ENCODE measurements at regions not wholly inside any gene's neighbourhood (a gene's known extent, or its start where the extent isn't known, plus 50 kb on each side); places are given as distances from the start of the nearest gene placed in this dataset.

DNA sequence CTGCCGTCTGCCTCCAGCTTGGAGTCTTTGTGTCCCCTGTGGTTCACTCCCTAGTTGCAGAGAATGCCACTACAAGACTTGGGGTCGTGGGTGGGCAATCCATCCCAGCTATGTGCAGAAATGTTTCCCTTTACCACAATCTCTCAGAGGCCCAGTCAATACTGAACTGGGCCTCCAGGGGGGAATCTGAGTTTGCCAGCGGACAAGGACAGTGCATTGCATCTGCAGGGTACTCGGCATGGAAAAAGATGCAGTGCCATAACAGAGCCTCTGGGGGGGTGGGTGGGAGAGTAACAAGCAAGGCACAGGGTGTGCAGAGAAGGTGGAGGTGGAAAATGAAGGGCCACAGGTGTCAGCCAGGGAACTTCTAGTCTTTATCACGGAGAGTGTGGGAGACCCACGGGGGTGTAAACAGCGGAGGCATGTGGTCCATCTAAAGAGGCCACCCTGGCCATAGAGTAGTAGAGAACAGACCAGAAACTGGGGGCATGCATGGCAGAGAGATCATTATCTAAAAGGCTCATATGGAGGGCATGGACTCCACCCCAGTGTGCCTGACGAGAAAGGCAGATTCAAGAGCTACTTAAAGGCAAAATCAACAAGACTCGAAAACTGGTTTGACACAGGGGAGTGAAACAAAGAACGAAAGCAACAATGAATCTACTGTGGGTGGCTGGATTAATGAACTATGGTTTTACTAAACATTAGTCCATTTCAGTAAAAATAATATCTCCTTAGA lies 182.4 kb downstream of the ANXA2 start:
- DNase-seq = no peak

DNA sequence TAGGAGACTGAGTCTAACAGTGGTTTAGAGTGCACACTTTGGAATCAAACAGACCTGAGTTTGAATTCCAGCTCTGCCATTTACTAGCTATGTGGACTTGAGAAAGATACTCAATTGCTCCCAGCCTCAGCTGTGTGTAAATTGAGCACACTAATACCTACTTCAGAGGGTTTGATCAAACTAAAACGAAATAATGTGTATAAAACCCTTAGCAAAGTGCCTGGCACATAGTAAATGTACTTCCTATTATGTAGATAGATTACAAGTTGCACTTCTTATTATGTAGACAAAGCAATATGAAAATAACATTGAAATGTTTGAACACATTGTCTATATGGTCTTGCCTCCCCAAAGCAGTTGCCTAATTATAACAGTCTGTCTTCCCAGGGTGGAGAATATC lies 180.6 kb downstream of the ANXA2 start:
- no peak for DNase-seq

DNA sequence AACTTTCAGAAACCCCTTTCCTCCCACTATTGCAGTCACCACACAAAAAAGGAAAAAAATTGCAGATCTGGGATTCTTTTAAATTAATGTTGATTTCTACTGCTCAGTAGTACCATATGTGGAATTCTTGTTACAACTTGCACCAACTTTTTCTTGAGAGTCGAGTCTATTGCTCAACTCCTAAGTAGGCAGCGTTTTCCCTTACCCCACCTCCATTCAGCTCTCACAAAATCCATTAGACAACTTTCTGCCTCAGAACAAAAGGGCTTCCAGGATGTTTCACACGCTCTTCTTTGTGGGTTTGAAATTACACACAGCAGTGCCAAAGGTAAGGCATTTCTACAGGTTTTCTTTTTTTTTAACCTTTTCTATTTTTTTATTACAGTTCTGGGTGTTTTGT lies 179.5 kb downstream of the ANXA2 start:
- DNase-seq = no peak

DNA sequence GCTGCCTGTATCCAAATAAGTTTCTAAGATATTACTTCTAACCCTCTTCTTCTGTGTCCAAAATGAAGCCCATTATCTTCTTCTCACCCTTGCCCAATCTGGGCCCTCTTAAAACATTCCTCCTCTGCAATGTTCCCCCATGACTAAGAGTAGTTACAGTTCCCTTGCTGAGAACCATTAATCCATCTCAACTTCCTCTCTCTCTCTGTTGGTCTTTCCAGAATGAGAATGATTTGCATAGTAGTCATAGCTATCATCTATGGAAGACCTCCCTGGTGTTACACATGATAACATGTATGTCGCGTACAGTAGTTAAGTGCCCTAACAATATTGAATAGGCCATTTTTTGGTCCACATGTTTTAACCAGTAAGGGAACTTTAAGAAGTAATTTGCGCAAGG lies 177.9 kb downstream of the ANXA2 start:
- no peak for DNase-seq

DNA sequence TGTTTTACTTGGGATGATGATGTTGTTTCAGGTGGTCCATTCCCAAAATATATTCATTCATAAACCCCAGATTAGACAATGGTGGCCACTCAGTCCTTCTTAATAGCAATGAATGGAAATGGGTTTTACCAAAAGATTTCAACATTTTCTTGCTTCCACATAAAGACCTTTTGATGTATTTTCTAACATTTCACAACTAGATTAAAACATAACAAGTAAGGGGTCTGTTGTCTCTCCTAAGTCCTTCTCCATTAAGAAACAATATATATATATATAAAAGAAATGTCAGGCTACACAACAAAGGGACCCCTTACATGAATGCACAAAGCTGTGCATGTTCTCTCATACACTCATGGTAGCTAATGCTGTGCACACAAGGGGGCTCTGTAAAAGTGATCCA lies 176.4 kb downstream of the ANXA2 start:
- DNase-seq = no peak

DNA sequence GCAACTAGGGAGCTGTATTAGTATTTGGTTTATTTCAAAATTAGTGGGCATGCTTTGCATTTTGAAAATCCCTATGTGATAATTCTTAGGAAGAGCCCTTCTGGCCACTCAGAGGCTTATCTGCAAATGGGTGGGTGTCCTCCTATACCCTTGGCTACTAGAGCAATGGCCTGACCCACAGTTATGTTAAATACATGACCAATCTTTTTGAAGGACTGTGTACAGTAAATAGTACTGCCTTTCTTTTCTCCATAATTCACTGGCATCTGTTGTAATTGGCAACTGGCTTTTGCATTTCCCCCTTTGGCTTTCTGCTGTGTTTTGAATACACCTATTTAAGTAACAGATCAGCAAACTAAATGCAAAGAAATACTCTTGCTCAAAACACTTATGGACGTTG lies 175.4 kb downstream of the ANXA2 start:
- no peak for DNase-seq

DNA sequence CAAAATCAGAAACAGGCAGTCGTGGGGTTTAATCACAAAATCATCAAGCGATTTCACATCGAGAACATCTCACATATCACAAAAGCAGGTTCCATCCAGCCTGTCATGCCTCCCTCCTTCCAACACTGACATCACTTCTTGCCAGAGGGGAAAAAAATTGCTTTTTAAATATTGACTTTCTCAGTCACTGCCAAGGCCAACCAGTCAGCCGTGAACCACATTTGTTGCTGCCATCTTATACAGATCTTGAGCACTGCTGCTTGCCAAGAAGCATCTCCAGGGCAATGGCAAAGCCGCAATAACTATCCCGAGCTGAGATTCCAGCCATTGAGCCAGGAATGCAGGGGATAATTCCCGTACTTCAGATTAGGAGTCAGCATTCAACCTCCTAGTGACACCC lies 174.6 kb downstream of the ANXA2 start:
- DNase-seq = no peak

DNA sequence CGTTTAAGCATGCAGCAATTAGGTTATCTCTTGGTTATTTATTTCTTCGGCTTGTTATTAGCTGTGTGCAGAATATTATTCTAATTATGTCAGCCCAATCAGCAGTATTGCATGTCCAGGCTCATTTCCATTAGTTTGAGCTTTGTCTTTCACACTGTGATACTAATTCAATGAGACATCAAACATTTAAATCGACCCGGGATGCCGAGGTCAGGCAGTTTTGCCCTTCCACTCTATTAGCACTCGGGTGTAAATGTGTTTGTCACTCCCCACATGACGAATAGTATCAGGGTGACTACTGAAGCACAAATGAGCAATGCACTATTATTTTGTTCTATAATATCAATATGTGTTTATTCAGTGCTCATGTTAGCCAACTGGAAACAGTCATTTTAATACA lies 170.9 kb downstream of the ANXA2 start:
- no peak for DNase-seq

DNA sequence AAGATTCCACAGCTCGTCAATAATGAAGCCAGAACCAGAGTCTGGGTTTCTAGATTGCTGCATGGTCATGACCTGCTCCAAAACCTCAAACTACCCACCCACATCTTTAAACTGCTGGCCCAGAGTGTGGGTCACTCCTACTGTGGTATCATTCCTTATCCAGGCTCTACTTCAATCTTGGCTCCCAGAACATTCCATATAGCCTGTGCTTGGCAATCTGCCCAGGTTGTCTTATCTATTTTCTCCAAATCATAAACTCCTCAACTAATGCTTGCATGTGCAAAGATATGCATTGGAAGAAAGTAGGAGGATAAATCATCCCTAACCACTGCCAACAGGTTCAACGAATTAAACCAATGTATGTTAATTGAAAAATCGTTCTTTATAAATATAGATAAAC lies 169.7 kb downstream of the ANXA2 start:
- DNase-seq = no peak

DNA sequence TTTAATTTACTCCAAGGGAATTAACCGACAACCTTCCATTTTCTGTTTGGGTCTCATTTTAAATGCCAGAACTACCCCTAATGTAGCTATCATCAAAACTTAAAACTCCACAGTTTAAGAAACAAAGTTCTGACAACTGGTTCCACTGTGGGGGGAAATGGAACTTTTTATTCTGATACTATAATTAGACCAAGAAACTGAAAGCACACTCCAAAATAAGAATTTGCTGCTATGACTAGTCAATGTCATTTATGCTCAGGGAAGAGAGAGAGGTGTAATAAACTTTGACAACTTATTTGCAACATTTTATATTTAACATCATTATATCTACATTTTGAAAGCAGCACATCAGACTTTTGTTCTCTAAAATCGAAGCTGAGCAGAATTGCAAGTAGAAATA lies 169.2 kb downstream of the ANXA2 start:
- no peak for DNase-seq

DNA sequence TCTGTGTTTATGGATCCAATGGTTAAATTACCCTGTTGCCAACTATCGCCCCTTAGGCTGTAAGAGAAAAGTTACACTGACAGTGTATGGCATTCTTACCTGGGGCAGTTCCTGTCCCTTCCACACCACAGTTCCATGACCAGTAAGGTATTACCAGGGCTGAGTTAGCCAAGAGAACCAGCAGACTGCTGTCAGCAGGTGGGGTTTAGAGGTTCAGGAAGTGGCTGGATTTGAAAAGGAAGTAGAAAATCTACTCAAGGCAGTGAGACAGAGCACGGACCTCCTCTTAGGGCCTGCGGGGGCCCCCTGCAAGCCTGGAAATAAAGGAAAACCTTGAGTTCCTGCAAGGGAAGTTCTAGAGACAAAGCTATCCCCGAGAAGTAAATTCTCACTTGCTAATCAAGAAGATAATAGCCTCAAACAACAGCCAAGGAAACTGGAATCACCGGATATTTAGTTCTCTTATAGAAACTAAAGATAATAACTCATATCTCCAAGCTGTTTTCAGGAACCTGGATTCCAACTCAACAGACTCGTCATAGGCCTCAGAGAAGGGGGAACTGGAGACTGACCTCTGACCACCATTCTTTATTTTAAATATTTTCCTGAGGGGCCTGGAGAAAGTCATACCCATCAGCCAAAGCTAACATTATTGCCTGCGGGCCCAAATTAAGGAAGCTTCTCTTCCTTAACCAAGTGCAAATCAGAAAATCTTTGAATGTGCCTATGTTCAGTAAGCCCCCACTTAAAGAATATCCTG lies 161.7 kb downstream of the ANXA2 start:
- no peak for DNase-seq

DNA sequence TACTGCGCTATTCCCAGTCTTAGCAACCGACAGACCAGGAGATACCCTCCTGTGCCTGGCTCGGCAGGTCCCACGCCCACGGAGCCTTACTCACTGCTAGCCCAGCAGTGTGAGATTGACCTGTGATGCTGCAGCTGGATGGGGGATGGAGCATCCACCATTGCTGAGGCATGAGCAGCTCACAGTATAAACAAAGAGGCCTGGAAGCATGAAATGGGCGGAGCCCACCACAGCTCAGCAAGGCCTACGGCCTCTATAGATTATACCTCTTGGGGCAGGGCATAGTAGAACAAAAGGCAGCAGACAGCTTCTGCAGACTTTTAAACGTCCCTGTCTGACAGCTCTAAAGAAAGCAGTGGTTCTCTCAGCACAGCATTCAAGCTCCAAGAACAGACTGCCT lies 160.3 kb downstream of the ANXA2 start:
- DNase-seq = no peak

DNA sequence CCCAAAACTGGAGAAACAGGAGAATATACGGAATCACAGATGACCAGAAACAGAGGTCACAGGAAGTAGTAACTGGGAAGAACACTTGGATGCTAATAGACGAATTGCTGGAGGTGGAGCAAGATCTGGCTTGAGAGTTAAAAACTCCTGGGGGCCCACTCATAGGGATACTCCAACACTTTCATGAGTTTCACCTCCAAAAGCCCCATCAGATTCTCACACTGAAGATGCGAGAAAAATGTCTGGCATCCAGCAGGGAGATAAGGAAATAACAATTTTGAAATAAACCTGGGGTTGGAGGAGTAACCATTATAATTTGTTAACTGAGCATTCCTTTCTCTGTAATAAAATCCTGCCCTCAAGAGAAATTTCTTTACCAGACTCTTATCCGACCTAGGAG lies 154.0 kb downstream of the ANXA2 start:
- no peak for DNase-seq

DNA sequence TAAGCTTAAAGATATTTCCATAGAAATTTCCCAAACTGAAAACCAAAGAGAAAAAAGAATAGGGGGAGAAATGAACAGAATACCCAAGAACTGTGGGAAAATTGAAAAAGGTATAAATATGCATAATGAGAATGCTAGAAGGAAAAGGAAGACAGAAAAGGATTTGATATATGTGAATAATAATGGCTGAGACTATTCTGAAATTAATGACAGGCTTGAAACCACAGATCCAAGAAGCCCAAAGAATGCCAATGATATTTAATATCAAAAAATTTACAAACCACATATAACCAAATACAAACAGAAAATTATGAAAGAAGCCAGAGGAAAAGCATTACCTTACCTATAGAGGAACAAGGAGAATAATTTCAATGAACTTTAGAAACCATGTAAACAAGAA lies 153.0 kb downstream of the ANXA2 start:
- DNase-seq = no peak

DNA sequence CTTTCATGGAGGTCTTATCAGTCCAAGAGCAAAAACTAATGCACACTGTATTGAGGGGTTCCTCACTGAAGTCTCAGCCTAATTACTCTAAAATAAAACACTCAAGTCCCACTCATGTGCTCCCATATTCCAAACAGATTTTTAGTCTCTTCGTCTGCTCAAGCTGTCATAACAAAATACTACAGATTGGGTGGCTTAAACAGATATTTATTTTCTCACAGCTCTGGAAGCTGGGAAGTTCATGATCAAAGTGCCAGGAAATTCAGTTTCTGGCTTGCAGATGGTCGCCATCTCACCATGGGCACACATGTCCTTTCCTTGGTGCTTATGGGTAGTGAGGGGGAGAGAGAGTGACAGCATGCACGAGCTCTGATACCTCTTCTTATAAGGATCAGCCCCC lies 147.5 kb downstream of the ANXA2 start:
- no peak for DNase-seq

DNA sequence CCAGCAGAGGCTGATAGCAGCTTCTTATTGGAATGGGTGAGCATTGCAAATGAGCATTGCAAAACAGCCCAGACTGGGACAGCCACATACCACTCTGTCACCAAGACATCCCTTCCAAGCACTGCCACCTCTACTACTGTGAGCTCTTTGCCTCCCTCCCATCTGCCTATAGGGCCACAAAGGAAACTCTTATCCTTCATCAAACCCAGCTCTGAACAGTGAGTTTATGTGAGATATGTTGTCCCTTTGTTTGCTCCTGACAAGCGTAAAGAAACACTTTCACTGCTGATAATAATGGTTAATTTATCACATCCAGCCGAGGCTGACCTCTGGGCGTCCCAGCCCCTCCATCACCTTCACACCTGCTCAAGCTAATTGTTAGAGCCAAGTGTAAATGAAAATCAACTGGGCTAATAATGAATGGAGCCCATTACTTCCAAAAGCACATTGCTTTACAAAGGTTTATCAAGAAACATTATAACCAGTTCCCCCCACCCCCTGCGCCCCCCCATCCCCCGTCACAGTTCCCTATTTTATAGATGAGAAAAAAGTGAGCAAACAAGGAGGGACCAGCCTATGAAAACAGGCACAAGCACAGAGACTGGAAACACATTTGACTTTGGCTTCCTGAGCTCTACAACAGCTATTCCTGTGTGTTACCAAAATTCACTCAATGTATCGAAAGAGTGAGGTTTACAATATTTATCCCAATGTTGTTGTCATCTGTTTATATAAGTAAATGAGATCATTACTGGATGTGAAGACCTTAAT lies 146.3 kb downstream of the ANXA2 start:
- no peak for DNase-seq

DNA sequence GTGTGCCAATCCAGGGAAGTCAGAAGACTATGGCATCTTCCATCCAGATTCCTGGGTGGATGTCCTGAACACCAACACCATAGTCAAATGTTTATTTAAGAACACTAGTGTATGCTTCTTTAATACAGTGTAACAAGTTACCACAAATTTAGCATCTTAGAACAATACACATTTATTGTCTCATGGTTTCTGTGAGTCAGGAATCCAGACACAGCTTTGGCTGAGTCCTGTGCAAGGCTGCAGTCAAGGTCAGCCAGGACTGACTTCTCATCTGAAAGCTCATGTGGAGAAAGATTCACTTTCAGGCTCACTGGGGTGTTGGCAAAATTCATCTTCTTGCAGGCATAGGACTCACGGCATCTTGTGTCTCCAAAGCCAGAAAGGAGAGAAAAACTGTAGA lies 143.4 kb downstream of the ANXA2 start:
- no peak for DNase-seq

DNA sequence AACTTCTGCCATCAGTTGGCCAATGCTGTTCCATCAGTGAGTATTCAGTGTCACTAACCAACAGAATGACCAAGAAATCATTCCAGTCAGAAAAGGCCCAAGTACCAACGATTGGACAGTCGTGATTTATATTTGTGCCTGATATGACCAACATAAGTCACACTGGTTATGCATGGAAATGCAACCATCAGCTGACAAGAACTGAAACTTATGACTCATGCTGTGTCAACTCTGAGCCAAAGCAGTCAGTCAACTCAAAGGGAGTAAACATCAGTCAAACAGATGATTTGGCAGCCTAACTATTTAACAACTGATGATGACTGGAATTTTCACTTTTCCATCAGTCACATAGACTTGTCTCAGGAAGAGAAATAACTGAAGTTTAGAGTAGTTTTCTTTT lies 142.4 kb downstream of the ANXA2 start:
- no peak for DNase-seq

DNA sequence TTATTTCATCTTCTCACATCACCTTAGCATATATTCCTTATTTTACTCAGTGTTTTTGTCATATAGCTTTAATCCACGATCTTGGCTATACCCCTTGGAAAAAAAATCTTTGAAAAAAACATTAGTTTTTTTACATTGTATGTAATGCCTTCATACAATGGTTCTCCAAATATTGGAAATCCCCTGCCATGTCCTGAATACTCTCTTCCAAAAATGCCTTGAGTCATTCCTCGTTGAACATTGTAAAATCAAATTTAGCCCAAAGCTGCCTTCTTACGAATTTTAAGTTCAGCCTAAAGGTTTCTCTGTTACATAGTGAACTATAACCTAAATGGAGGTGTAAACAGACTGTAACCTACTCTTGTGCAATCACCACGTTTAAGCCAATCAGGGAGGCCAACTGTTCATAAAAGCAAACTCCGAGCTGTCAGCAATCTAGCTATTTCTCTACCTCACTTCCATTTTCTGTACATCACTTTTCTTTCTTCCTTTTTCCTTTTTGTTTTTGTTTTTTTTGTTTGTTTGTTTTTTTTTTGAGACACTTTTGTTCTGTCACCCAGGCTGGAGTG lies 140.1 kb downstream of the ANXA2 start:
- DNase-seq = no peak

DNA sequence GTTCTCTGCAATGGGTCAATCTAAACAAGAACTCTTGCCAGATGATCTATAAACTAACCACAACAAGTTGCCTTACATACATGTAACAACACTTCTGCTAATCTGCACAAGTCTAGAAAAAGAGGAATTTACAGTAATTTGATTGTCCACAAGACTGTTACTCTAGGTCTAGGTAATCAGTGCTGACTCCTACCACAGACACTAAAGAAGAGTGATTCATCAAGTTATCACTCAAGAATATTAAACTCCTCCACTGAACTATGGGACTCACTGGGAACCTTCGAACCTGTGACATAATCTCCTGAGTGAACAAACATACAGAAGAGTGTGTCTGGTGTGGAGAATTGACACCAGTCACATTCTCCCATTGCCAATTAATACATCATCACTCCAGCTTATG lies 138.3 kb downstream of the ANXA2 start:
- no peak for DNase-seq

DNA sequence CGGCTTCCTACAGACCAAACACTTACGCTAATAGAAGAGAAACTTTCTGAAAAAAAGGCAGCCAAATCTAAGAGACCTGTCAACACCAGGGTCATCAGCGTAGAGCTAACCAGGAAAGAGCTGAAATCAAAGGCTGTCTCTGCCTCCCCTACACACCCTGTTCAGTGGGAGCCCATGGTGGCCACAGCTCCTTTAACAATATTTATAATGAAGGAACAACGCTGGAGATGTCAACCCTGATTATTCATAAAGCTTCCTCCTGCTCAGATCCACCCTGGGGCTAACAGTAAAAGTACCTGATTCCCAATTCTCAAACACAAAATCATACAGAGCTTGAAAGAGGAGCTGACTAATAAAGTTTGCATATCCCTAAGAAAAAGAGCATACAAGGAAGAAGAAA lies 133.7 kb downstream of the ANXA2 start:
- no peak for DNase-seq

DNA sequence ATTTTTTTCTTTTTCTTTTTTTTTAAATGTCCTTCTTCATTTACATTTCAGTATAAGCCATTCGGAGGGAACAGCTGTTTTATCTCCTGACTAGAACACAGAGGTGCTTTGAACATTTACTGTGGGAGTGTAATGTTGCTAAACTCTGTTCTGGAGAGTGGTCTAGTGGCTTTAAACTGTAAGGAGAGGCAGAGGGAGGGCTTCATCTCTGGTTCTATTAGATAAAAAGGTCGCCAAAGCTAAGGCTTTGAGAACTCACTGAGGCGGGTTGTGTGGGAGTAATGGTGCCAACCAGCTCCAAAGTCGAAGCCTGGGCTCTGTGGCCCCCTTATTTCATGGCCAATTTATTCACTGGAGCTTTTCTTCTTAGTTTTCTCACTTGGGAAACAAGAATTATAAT lies 133.2 kb downstream of the ANXA2 start:
- no peak for DNase-seq

DNA sequence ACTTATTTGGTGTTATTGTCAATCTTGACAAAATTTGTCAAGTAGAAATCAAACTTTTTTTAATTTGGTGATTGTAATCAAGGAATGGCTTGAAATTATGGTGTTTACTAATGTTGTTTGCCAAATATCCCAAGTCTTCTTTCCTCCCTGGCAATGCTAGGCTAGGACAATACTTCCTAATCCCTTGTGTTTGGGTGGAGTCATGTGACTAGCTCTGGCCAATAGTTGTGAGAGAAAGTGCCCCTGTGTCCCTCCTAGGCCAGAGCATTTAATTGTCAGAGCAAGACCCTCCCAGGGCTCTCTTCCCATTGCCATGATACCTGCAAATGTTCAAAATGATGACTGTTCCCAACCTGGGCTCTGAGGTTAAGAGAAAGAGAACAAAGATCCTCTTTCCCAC lies 132.7 kb downstream of the ANXA2 start:
- DNase-seq = no peak

DNA sequence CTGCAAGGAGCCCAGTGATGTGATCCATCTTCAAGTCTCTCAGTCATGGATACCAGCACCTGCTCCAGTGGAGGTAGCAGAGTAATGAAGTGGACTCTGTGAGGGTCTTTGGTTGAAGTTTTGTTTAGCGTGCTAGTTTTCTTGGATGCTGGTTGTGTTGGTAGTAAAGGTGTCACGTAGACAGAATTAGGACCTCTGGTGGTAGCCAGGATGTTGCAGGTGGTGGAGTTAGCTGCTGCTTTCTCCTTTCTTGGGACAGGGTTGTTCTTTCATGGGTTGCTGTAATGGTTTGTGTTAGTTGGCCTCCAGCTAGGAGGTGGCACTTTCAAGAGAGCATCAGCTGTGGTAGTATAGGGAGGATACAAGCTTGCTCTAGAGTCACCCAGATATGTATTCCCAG lies 125.2 kb downstream of the ANXA2 start:
- no peak for DNase-seq

Measured in SHP77 (cell line).